B cell (primary cell): ENCODE measurements at regions not wholly inside any gene's neighbourhood (a gene's known extent, or its start where the extent isn't known, plus 50 kb on each side); places are given as distances from the start of the nearest gene placed in this dataset.

Source experiments
- CTCF ChIP-seq: fragments of 200-600 bp; IDR thresholded peaks from one replicate; pipeline ENCODE4 v1.8.0; 2022; ENCODE audit warnings: antibody characterized with exemption, mild to moderate bottlenecking
- EZH2 ChIP-seq: IDR thresholded peaks from 2 replicates; pipeline ENCODE4 v1.6.1; 2012; ENCODE audit warnings: borderline replicate concordance, low read depth, mild to moderate bottlenecking, moderate library complexity, low read length; ENCODE audit not compliant: insufficient read depth, poor library complexity, severe bottlenecking

GRCh38 chr3:157794771-157795170, 291.6 kb upstream of the VEPH1 start:
- TF ChIP-seq CTCF: no peak
- no peak for TF ChIP-seq EZH2
